ENCODE measurements at regions not wholly inside any gene's neighbourhood (a gene's known extent, or its start where the extent isn't known, plus 50 kb on each side); places are given as distances from the start of the nearest gene placed in this dataset.
"Not testable (repeated sequence)": the region's sequence is repeated elsewhere in the genome, so short reads cannot be mapped to it uniquely, and the experiment has no call there.

- Histone ChIP-seq H3F3A (ENCODE audit: insufficient read depth, low read length) (no peaks in the 10 kb centered on the region), H3K27me3 (ENCODE audit: insufficient read depth, low read length) (no peaks in the 10 kb centered on the region), H3K4me2 (ENCODE audit: low read length) (no peak overlapping the region), H3K9me3 (ENCODE audit: low read length) (no peaks in the 10 kb centered on the region), H3K4me1 (ENCODE audit: insufficient read depth, low read length, severe bottlenecking) (no peaks in the 10 kb centered on the region), H4K20me1 (ENCODE audit: insufficient read depth, low read length) (no peaks in the 10 kb centered on the region), H3K9ac (ENCODE audit: low read length) (no peak overlapping the region), H3K4me3 (ENCODE audit: low read depth, low read length, poor library complexity, severe bottlenecking) (no peak overlapping the region), H3K79me2 (ENCODE audit: insufficient read depth, low read length) (no peaks in the 10 kb centered on the region), H2AFZ (ENCODE audit: low read length) (no peak overlapping the region), H3K27ac (ENCODE audit: low read depth, low read length, poor library complexity, severe bottlenecking) (no peak overlapping the region), H3K9me2 (ENCODE audit: low read depth, low read length) (no peaks in the 10 kb centered on the region), H3K36me3 (ENCODE audit: insufficient read depth, low read length) (no peaks in the 10 kb centered on the region)
- no peak for TF ChIP-seq EZH2 (IDR thresholded peaks at IDR 0.05; ENCODE audit: borderline replicate concordance, low read length)
- no peak for TF ChIP-seq CTCF (IDR thresholded peaks at IDR 0.05; ENCODE audit: low read length)
These were observed 146.7 kb downstream of the LRATD1 start for GRCh38 chr2:14779252-14779651.

- Histone ChIP-seq H3K36me3 (ENCODE audit: insufficient read depth, low read length) (no peaks in the 10 kb centered on the region), H3K4me1 (ENCODE audit: insufficient read depth, low read length, severe bottlenecking) (no peaks in the 10 kb centered on the region), H3K4me2 (ENCODE audit: low read length) (no peak overlapping the region), H4K20me1 (ENCODE audit: insufficient read depth, low read length) (no peaks in the 10 kb centered on the region), H3K9me2 (ENCODE audit: low read depth, low read length) (no peaks in the 10 kb centered on the region), H3K79me2 (ENCODE audit: insufficient read depth, low read length) (no peaks in the 10 kb centered on the region), H3K27me3 (ENCODE audit: insufficient read depth, low read length) (no peaks in the 10 kb centered on the region), H3K27ac (ENCODE audit: low read depth, low read length, poor library complexity, severe bottlenecking) (no peak overlapping the region), H3K9me3 (ENCODE audit: low read length) (no peaks in the 10 kb centered on the region), H3K4me3 (ENCODE audit: low read depth, low read length, poor library complexity, severe bottlenecking) (no peak overlapping the region), H3F3A (ENCODE audit: insufficient read depth, low read length) (no peaks in the 10 kb centered on the region), H3K9ac (ENCODE audit: low read length) (no peak overlapping the region), H2AFZ (ENCODE audit: low read length) (no peak overlapping the region)
- TF ChIP-seq EZH2 (IDR thresholded peaks at IDR 0.05; ENCODE audit: borderline replicate concordance, low read length) (no peak), CTCF (IDR thresholded peaks at IDR 0.05; ENCODE audit: low read length) (no peak)
These were observed 148.6 kb downstream of the LRATD1 start for GRCh38 chr2:14781142-14781541.

- not testable (repeated sequence) for H4K20me1 ChIP-seq (ENCODE audit: insufficient read depth, low read length); H3K9ac ChIP-seq (ENCODE audit: low read length); H3K4me1 ChIP-seq (ENCODE audit: insufficient read depth, low read length, severe bottlenecking); H3K36me3 ChIP-seq (ENCODE audit: insufficient read depth, low read length); H3K4me3 ChIP-seq (ENCODE audit: low read depth, low read length, poor library complexity, severe bottlenecking); H3K27ac ChIP-seq (ENCODE audit: low read depth, low read length, poor library complexity, severe bottlenecking); H3K79me2 ChIP-seq (ENCODE audit: insufficient read depth, low read length); H3K9me3 ChIP-seq (ENCODE audit: low read length); H2AFZ ChIP-seq (ENCODE audit: low read length); H3K27me3 ChIP-seq (ENCODE audit: insufficient read depth, low read length); H3K9me2 ChIP-seq (ENCODE audit: low read depth, low read length); H3F3A ChIP-seq (ENCODE audit: insufficient read depth, low read length); H3K4me2 ChIP-seq (ENCODE audit: low read length)
These were observed 156.3 kb downstream of the LRATD1 start for GRCh38 chr2:14788814-14789213.

GRCh38 chr2:14790041-14790640, 157.6 kb downstream of the LRATD1 start:
- Histone ChIP-seq H3K9ac (ENCODE audit: low read length) (no peak overlapping the region), H3K4me2 (ENCODE audit: low read length) (no peak overlapping the region), H3K27me3 (ENCODE audit: insufficient read depth, low read length) (no peaks in the 10 kb centered on the region), H3K79me2 (ENCODE audit: insufficient read depth, low read length) (no peaks in the 10 kb centered on the region), H3K4me1 (ENCODE audit: insufficient read depth, low read length, severe bottlenecking) (no peaks in the 10 kb centered on the region), H3F3A (ENCODE audit: insufficient read depth, low read length) (no peaks in the 10 kb centered on the region), H2AFZ (ENCODE audit: low read length) (no peak overlapping the region), H3K4me3 (ENCODE audit: low read depth, low read length, poor library complexity, severe bottlenecking) (no peak overlapping the region), H3K27ac (ENCODE audit: low read depth, low read length, poor library complexity, severe bottlenecking) (no peak overlapping the region), H3K9me2 (ENCODE audit: low read depth, low read length) (no peaks in the 10 kb centered on the region), H3K36me3 (ENCODE audit: insufficient read depth, low read length) (no peaks in the 10 kb centered on the region), H4K20me1 (ENCODE audit: insufficient read depth, low read length) (no peaks in the 10 kb centered on the region), H3K9me3 (ENCODE audit: low read length) (no peaks in the 10 kb centered on the region)
- TF ChIP-seq CTCF (IDR thresholded peaks at IDR 0.05; ENCODE audit: low read length): no peak
- TF ChIP-seq EZH2 (IDR thresholded peaks at IDR 0.05; ENCODE audit: borderline replicate concordance, low read length): no peak

Measured in OCI-LY1 (cell line).